ENCODE measurements at regions not wholly inside any gene's neighbourhood (a gene's known extent, or its start where the extent isn't known, plus 50 kb on each side); places are given as distances from the start of the nearest gene placed in this dataset.

- no peak for DNase-seq
- Histone ChIP-seq H3K27me3 (ENCODE audit: low read depth) (no peaks in the 10 kb centered on the region), H3K4me1 (no peaks in the 10 kb centered on the region), H3K4me3 (no peak overlapping the region), H3K9me3 (no peaks in the 10 kb centered on the region), H3K27ac (no peak overlapping the region), H3K36me3 (no peaks in the 10 kb centered on the region)
- no peak for TF ChIP-seq CTCF (IDR thresholded peaks at IDR 0.05)
- ATAC-seq: no peak
- intact Hi-C loops (cut with DNase I): no loop called here
Measured at GRCh38 chr11:112605093-112605666, 344.5 kb upstream of the PLET1 start.

GRCh38 chr11:112606656-112607055 is 346.0 kb upstream of the PLET1 start:
- TF ChIP-seq CTCF (IDR thresholded peaks at IDR 0.05): no peak
- intact Hi-C loops (cut with DNase I): no loop called here
- no peak for ATAC-seq

GRCh38 chr11:112608509-112608908 is 347.8 kb upstream of the PLET1 start:
- Histone ChIP-seq H3K9me3 (no peaks in the 10 kb centered on the region), H3K4me1 (peaks cover 5% of the 10 kb centered on the region), H3K36me3 (no peaks in the 10 kb centered on the region), H3K4me3 (no peak overlapping the region), H3K27me3 (ENCODE audit: low read depth) (no peaks in the 10 kb centered on the region), H3K27ac (no peak overlapping the region)
- intact Hi-C loops (cut with DNase I): no loop called here
- ATAC-seq (no peak), DNase-seq (no peak)
- no peak for TF ChIP-seq CTCF (IDR thresholded peaks at IDR 0.05)

More at GRCh38 chr11:112606656-112607055, 346.0 kb upstream of the PLET1 start:
- Histone ChIP-seq H3K9me3 (no peaks in the 10 kb centered on the region), H3K4me3 (no peak overlapping the region), H3K27ac (no peak overlapping the region), H3K27me3 (ENCODE audit: low read depth) (no peaks in the 10 kb centered on the region), H3K4me1 (no peaks in the 10 kb centered on the region), H3K36me3 (no peaks in the 10 kb centered on the region)
- no peak for DNase-seq

- TF ChIP-seq CTCF (IDR thresholded peaks at IDR 0.05): no peak
- intact Hi-C loops (cut with DNase I): no loop called here
Measured at GRCh38 chr11:112610494-112610893, 349.8 kb upstream of the PLET1 start.

GRCh38 chr11:112610996-112611750 is 350.0 kb upstream of the NCAM1 start:
- no peaks in the 10 kb centered on the region for H3K9me3 ChIP-seq
- no peaks in the 10 kb centered on the region for H3K27me3 ChIP-seq (ENCODE audit: low read depth)
- no peak for DNase-seq
- intact Hi-C loops (cut with DNase I): no loop called here
- ATAC-seq: no peak
- H3K4me3 ChIP-seq: no peak overlapping the region
- H3K27ac ChIP-seq: no peak overlapping the region
- no peak for TF ChIP-seq CTCF (IDR thresholded peaks at IDR 0.05)
- peaks cover 5% of the 10 kb centered on the region for H3K4me1 ChIP-seq
- H3K36me3 ChIP-seq: no peaks in the 10 kb centered on the region

More at GRCh38 chr11:112610494-112610893, 349.8 kb upstream of the PLET1 start:
- Histone ChIP-seq H3K4me3 (no peak overlapping the region), H3K27ac (no peak overlapping the region), H3K9me3 (no peaks in the 10 kb centered on the region), H3K36me3 (no peaks in the 10 kb centered on the region), H3K27me3 (ENCODE audit: low read depth) (no peaks in the 10 kb centered on the region), H3K4me1 (peaks cover 5% of the 10 kb centered on the region)
- ATAC-seq (no peak), DNase-seq (no peak)

Measured in lower lobe of right lung (tissue), 2 donors.